HG03460 (cell line): ENCODE measurements at regions not wholly inside any gene's neighbourhood (a gene's known extent, or its start where the extent isn't known, plus 50 kb on each side); places are given as distances from the start of the nearest gene placed in this dataset.

Experiments used
- ATAC-seq: cut with Tn5 transposase; IDR thresholded peaks from one replicate; pipeline ENCODE4 v1.9.1; 2021; ENCODE audit not compliant: unreplicated experiment

DNA sequence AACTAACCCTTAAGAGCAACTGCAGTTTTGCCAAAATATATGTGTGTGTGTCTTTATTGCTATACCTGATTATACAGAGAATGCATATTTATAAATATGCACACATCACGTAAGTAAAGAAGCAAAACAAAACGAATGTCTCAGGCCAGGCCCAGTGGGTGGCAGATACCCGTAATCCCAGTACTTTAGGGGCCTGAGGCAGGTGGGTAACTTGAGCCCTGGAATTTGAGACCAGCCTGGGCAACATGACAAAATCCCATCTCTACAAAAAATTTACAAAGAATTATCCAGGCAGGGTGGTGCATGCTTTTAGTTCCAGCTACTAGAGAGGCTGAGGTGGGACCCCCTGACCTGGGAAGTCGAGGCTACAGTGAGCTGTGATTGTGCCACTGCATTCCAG lies 745.3 kb downstream of the SATB2 start:
- ATAC-seq: no peak

DNA sequence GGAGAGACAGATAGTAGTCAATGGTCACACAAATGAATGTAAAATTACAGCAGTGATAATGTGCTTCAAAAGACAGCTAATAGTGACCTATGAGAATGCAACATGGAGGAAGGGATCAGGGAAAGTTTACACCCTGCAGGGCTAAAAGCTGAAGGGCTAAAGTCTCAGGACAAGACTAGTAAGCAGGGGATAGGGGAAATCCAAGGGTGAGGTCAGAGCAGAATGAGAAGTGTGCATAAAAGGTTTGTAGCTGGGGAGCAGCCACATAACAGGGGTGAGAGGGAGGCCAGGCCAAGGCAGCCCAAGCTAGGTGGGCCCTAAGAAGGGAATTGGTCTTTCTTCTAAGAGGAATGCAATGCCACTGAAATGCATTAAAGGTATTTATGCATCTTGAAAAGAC lies 746.3 kb downstream of the SATB2 start:
- no peak for ATAC-seq

DNA sequence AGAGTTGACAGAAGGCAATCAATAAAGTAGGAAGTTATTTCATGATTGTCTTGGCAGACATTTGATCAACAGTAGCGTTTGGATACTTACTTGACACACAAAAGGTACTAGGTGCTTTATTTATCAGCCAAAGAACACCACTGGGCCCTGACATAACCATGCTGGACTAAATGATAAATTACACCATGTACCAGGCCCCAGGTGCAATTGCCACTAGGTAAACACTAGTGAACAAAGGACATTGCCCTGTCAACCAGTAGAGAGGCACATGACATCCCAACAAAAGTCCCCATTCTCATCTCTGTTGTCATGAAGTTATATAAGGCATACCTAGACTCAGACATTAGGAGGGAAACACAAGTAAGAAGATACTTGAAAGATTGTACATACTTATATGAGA lies 747.2 kb downstream of the SATB2 start:
- no peak for ATAC-seq

DNA sequence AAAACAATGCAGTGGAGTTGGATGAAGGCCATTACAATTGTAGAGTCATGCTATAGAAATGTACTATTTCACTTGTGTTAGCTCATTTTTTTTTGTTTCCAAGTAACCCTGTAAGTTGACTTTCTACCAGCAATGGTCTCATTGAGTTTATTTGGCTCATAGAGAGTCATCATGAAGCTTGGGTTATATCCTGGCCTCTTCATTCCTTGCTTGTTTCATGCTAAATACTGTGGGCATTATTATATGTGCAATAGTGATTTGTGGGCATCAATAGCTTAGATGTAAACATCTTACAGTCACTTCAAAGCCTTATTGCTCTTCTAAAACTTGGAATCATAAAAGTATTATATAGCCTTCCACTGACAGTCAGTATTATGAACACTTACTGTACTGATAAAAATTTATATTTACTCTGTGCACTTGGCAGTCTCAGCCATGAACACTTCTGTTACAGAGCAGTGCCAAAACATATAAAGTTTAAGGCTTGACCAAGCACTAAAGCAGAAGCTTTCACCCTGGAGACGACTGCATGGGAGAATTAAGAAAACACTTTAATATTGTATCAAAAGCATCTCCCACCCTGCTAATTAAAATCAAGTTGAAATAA lies 751.2 kb downstream of the SATB2 start:
- ATAC-seq: no peak

DNA sequence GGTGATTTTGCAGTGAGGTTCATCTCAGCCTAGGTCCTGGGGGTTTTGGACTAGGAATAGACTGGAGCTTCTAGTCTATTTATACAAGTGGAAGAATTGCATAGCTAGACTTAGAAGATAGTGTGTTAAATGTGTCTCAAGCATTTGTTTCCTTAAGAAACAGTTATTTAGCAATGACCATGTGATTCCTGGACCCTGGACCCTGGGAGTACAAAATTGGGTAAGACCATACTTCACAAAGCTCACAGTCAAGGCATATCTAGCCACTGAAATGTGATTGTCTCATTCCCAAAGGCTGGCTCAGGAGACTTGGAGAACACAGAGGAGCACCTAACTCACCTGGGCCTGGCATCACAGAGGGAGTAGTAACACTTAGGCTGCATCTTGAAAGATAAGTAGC lies 754.5 kb downstream of the SATB2 start:
- ATAC-seq: no peak

DNA sequence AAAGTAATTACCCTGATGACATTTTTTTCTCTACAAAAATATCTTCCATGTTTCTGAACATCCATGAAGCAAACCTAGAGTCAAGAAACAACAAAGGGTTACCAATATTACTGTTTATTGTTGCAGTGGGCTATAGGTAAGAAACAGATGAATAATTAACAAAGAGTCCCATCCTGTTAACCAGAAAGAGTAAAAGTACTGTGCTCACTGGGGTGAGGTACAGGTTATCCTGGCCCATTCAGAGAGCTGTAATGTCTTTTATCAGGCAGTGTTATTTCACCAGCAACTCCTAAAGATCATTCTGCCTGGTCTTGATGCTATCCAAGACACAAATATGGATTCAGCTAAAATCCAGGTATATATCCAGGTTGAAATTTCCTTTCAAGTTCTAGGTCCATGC lies 754.9 kb downstream of the SATB2 start:
- ATAC-seq: no peak

DNA sequence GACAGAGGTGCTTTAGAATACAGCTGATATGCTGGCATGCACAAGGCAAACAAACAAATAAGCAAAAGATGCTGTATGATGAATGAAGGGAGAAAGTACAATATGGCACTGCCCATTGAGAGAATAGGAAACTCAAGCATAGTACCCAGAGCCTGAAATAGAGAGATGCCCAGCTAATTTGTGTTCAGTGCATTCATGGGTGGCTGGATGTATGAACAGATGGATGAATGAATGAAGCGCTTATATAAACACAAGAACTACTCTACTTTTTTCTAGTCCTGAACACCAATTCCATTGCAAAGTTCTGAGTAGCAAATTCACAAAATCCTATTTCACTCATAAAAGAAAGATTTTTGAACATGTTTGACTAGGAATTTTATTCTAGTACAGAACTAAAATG lies 756.3 kb downstream of the SATB2 start:
- no peak for ATAC-seq

DNA sequence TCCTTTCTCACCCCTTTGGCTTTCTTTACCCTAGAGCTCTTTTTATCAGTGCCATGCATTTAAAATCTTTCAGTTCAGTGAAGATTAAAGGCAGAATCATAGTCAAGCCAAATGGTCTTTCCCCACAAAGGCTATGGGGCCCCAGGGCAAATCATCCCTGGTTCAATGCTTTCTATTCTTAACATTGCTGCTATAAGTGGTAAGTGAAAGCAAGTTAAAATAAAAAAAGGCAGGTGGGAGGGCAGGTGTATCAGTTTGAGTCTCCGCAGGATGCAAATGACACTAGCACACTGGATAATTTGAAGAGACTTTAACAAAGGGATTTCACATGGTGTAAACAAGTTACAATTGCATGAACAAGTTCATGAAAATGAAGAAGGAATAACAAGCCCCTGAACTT lies 757.4 kb downstream of the SATB2 start:
- ATAC-seq: no peak

DNA sequence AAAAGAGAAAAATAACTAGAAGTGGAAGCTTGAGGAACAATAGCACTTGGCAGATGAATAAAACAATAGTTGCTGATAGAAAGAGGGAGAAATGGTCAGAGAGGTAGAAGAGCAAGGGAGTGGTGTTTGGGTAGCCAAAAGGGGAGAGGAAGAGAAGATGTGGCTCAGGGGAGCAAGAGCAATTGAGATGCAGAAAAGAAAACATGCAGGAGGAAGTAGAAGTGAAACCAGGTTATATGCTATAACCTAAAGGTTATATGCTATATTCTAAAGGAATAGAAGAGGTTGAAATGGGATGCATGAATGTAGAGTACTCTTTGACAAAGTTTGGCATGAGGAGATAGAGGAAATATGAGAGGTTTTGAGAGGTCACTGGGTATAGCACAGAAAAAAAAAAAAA lies 759.5 kb downstream of the SATB2 start:
- no peak for ATAC-seq

DNA sequence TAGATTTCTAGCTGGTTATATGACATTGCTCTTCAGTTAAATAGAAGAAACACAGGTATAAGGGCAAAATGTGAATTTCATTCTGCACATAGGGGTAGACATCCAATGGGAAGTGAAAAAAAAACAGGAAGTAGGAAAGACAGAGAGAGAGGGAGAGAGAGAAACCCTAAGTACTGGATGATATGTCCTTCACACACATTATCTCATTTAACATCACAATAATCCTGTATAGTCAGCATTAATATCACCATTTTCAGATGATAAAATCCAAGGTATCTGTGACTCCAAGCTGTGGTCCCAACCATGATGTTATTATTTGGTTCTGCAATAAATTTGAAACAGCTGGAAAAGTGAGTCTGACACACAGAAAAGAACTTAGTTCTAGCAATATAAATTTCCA lies 759.9 kb downstream of the SATB2 start:
- no peak for ATAC-seq

DNA sequence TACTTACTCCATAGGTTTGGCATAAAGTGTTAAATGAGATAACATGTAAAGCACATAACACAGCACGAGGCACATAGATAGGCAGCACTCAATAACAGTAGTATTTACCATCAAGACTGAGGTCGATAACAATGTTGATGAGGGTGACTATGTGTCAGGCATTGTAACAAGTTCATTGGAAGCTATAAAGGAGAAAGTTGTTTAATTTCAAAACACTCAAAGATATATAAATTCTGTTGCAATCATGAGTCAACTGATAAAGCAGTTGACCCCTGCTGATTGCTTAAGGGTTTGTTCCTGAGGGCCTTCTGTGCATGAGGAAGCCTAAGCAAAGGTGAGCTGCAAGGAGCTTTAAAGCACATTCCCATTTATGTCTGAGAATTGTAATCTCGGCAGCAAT lies 760.5 kb downstream of the SATB2 start:
- ATAC-seq: no peak

DNA sequence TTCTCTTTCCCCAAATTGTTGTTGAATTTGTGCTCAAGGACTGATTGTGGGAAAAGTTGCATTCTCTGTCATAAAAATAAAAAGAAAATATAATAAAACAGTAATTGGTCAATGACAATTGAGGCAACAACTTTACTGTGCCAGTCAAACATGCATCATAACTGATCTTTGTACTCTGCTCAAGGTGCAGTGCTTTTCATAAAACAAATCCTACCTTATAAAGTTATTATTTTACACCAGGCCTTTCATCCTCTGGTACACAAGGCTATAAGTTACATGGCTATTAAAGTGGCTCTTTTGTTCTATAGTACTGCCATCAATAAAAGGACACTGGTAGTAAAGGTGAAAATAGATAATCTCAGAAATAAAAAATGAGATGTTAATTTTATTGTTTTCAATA lies 761.9 kb downstream of the SATB2 start:
- no peak for ATAC-seq

DNA sequence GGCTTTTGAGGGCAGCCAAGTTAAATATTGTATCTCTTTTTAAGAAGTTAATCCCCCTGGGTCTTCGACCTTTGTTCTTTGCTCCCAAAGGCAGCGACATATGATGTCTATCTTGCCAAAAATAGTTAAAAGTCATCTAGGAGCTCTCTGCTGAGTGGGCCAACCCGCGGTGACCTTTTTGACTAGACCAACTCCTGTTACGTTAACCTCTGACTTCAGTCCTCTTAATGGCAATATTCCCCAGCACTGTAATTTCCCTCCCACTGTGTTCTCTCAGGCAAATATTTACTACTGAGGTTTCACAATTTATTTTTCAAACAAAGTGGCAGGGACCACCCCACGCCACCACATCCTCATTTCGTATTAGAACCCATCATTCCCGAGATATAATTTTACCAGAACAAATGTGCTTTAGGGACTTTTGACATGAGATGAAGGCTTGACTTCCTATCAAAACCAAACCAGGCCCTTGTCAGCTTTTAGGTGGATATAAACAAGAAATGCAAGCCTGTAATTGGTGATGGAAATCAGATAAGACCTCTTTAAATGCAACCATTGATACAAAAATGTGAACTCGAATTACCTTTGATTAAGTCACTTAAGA lies 764.7 kb downstream of the SATB2 start:
- no peak for ATAC-seq

DNA sequence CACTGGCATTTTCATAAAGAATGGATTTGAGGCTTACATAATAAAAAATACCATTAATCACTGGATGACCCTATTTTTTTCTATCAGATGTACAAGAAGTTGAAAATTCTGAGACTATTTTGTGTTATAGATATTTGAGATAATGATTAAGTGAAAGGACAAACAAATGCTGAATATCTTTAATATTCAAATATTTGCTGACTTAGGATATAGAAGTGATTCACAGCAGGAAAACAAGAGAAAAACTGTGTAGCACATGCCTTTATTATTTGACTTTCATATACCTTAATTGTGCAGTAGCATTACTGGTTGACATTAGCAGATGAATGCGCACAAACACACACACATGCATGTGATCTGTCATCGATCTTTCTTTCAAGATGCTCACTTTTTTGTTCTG lies 766.5 kb downstream of the SATB2 start:
- no peak for ATAC-seq

DNA sequence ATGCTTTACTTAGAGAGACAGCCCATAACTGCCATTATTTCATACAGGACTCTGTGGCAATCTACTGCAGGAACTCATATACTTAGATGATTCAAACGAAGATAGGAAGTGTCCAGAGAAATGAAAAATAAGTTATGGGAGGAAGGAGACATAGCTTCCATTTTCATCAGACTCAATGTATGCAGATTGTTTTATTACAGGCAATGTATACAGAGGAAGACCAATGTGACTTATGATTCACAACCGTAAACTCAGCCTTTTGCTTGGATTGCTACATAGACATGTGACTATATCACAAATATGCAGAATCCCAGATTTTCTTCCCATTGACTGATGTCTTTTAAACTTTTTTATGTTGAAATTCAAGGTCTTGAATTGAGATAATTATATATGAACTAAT lies 793.4 kb downstream of the SATB2 start:
- ATAC-seq: no peak

DNA sequence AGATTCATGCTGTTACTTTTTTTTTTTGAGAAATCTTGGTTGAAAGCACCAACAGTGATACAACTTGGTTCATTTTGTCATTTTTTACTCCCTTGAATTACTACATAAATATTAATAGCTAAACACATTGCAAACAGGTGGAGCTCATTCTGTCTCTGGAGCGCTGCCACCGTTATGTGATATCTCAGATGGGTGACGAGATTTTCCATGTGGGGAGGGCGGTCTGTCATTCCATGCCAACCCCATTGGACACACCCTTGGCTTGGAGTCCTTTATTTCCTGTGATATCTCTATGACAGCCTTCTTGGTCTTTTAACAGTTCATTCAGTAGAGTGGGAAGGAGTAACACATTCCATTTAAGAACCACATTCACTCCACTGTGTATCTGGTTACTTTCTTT lies 794.8 kb downstream of the SATB2 start:
- ATAC-seq: no peak

DNA sequence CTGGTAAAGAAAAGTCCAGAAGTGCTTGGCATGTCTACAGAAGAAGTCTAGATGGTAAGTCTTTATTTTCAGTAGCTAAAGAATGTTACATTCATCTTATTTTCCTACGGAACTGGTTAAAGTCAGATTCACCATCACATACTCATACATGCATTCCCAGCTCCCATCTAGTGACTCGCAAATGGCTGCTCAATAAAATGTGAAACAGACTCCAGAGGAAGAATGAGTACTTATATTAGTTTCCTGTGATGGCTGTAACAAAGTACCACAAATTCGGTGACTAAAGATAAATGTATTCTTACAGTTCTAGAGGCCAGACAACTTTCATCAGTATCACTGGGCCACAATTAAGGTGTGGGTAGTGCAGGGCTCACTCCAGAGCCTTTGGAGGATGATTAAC lies 797.2 kb downstream of the SATB2 start:
- no peak for ATAC-seq

DNA sequence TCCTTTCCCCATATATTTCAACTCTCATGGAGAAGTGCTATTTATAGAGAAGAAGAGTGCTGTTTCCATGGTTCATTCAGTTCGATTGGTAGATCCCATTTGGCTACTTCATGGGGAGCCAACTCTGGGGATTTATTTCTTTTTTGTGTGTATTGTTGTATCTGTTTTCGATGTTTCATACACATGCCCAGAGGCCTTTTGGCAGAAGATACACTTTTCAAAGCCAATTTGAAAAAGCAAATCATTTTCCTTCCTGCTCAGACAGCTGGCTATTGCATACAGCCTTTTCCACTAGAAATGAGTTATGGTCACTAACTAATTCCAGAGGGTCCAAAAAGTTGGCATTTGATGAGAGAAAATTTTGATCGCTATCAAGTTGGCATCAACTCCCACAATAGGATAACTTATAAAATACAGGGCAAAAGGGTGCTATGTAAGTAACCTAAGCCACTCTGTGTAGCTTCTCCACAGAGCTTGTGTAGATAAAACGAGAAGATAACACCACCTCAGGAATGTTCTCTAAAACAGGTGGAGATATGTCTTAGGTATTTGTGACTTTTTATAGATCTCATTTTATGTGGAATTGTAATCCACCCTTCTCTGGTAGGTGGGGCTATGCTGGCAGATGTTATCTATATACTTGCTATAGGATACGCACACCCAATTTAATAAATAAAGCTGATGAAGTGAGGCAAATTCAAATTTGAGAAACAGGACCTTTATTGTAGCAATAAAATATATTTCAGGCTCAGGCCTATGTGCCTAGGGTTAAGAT lies 798.5 kb downstream of the SATB2 start:
- ATAC-seq: no peak

DNA sequence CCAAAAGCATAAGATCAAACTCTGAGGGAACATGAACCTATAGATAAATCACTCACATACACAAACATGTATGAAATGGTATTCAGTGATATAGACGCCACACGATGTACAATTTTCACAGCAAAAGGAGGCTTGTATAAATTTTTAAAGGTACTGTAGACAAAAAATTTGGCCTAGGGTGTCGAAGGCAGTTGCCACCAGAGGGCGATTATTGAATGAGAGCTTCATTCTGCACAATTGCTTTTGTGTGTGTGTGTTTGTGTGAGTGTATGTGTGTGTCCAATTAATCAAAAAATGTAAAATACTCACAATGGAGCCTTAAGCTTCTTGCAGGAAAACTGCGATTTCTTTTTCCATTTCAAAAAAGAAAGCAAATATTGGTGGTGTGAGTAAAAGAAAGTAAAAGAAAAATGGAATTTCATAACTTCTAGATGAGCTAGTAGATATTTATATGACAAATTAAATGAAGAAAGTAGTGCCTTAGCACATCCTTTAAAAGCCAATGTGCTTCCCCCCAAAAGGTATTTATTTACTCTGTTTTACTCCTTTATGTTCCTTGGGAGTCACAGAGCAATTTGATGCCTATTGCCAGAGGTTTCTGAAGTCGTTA lies 800.1 kb downstream of the SATB2 start:
- no peak for ATAC-seq

DNA sequence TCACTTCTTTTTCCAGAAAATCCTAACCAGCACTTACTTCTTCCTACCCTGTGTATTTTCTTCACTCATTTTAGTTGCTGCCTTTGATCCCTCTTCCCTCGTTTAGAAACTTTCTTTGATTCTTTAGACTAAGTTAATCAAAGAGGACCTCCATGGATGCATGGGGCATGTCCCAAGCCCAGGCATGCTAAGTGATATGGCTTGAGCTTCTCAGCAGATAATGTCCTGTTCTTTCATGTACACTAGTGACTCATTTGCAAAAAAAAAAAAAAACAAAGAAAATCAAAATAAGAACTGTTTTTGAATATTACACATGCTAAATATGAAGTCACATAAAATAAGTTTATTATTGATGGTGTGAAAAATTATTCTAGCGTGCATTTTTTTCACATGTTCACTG lies 800.9 kb downstream of the SATB2 start:
- ATAC-seq: no peak

DNA sequence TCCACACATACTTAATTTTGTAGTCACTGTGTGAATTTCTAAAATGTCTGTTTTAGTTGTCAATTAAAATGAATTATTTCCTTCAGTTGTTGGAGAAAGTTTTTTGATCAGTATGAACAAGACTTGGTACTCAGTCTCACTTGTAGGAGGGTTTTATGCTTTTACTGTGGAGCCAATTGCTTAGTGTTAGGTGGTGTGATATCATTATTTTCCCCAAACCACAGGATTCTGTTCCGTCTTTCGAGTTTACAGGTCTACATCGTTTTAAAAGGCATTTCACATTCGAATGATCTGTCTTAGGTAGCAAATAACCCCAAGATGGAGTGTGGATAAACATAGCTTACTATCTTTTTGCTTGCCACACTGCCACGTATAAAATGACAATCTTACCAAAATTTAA lies 803.1 kb downstream of the SATB2 start:
- ATAC-seq: no peak

DNA sequence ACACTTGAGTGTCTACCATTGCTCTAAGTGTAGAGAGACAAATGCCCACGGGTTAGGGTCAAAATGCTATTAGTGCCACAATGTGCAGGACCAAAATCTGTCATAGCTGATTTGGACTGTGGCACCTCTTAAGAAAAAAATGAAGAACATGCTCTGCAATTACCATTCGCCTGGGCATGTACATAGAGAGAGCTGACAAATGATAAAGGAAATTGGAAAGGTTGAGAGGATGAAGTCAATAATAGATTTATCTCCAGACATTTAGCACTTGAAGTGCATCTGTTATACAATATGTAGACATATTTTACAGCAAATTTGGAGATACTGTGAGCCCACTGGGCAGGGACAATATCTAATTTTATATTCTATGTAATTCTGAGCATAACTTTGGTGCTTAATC lies 804.4 kb downstream of the SATB2 start:
- ATAC-seq: no peak
